Left ventricle myocardium inferior (tissue), 1 donor: ENCODE measurements at regions not wholly inside any gene's neighbourhood (a gene's known extent, or its start where the extent isn't known, plus 50 kb on each side); places are given as distances from the start of the nearest gene placed in this dataset.

Experiments used
- DNase-seq: peaks from one replicate; pipeline ENCODE4 v3.0.0-alpha.2; 2020
- H3K27ac ChIP-seq: fragments of 200-600 bp; replicated peaks from 2 replicates; pipeline ENCODE4 v1.8.0; 2021
- H3K27me3 ChIP-seq: fragments of 200-600 bp; 2 replicates; pipeline ENCODE4 v1.8.0; 2021; ENCODE audit warnings: low read depth
- H3K36me3 ChIP-seq: fragments of 200-600 bp; 2 replicates; pipeline ENCODE4 v1.8.0; 2021
- H3K4me1 ChIP-seq: fragments of 200-600 bp; 2 replicates; pipeline ENCODE4 v1.8.0; 2021
- H3K4me3 ChIP-seq: fragments of 200-600 bp; 2 replicates; pipeline ENCODE4 v1.8.0; 2021; ENCODE audit warnings: mild to moderate bottlenecking, moderate library complexity
- H3K9me3 ChIP-seq: fragments of 200-600 bp; replicated peaks from 2 replicates; pipeline ENCODE4 v1.8.0; 2021
- intact Hi-C: fragments of 100-400 bp; cut with micrococcal nuclease; formaldehyde crosslinking; loops from one replicate; pipeline ENCODE4 v1.11.0; 2022
- TF ChIP-seq, protein P1 (sequence below): fragments of 200-600 bp; IDR thresholded peaks from 2 replicates; pipeline ENCODE4 v1.8.0; 2021; ENCODE audit warnings: antibody characterized with exemption, mild to moderate bottlenecking, borderline replicate concordance
- donor health status: DM: no; HTN: yes; CAD: no; lungs with severe emphysema.

DNA sequence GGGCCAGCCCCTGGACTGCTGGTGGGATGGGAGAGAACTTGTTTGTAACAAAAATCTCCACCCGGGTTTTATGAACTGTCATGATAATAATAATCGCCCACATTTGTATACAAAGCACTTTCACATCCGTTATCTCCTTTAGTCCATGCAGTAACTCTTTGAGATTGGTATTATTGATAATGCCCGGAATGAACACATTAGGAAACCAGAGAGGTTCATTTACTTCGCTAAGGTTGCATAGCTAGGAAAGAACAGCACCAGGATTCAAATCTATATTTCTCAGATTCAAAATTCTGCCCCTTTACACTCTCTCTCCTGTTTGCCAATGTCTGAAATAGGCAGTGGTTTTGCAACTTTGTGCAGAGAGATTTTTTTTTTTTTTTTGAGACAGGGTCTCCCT is 131.4 kb downstream of the FOXD2 start:
- H3K4me3 ChIP-seq = no peak overlapping the region
- peaks cover 53% of the 10 kb centered on the region for H3K27me3 ChIP-seq
- TF ChIP-seq, protein P1, sequence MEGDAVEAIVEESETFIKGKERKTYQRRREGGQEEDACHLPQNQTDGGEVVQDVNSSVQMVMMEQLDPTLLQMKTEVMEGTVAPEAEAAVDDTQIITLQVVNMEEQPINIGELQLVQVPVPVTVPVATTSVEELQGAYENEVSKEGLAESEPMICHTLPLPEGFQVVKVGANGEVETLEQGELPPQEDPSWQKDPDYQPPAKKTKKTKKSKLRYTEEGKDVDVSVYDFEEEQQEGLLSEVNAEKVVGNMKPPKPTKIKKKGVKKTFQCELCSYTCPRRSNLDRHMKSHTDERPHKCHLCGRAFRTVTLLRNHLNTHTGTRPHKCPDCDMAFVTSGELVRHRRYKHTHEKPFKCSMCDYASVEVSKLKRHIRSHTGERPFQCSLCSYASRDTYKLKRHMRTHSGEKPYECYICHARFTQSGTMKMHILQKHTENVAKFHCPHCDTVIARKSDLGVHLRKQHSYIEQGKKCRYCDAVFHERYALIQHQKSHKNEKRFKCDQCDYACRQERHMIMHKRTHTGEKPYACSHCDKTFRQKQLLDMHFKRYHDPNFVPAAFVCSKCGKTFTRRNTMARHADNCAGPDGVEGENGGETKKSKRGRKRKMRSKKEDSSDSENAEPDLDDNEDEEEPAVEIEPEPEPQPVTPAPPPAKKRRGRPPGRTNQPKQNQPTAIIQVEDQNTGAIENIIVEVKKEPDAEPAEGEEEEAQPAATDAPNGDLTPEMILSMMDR = no peak
- H3K4me1 ChIP-seq = peaks cover 17% of the 10 kb centered on the region
- H3K36me3 ChIP-seq = no peaks in the 10 kb centered on the region
- no peaks in the 10 kb centered on the region for H3K9me3 ChIP-seq
- intact Hi-C loops = no loop called here
- no peak overlapping the region for H3K27ac ChIP-seq
- no peak for DNase-seq

GRCh38 chr1:47569681-47570470 is 132.0 kb downstream of the FOXD2 start:
- no peak overlapping the region for H3K4me3 ChIP-seq
- H3K9me3 ChIP-seq = no peaks in the 10 kb centered on the region
- no peaks in the 10 kb centered on the region for H3K36me3 ChIP-seq
- H3K27ac ChIP-seq = no peak overlapping the region
- TF ChIP-seq, protein P1 = peak; percentile 59
- peaks cover 59% of the 10 kb centered on the region for H3K27me3 ChIP-seq
- intact Hi-C loops = no loop called here
- peaks cover 17% of the 10 kb centered on the region for H3K4me1 ChIP-seq
- DNase-seq = no peak

DNA sequence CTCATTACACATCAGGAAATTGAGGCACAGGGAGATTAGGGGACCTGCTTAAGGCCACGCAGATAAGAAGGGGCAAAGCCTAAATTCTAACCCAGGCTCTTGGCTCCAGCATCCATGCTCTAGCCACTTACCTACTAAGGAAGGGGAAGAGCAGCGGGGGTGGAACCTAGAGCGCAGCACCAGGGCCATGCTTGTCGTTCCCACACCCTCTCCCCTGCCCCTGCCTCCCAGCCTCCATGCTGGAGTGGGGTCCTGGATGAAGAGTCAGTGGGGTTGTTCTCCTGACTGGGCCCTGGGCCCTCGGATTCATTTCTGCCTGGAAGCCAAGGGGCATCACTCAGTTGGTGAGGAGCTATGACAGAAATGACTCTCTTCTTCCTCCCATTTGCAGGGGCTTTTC is 133.3 kb downstream of the FOXD2 start:
- no peak overlapping the region for H3K27ac ChIP-seq
- TF ChIP-seq, protein P1 = no peak

DNA sequence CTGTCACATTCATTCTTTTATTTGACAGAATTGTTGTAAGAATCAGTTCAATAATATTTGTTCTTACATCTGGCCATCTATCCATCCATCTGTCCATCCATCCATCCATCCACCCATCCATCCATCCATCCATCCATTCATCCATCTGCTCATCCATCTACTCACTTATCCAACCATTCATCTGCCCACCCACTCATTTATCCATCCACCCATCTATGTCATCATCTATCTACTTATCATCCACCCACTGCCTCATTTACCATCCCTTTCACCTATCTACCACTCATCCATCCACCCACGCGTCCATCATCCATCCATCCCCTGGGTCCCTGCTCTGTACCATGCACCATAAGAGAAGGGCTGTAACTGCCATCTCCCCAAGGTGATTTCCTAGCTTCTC is 134.1 kb downstream of the FOXD2 start:
- H3K27ac ChIP-seq = no peak overlapping the region
- peaks cover 64% of the 10 kb centered on the region for H3K27me3 ChIP-seq
- H3K9me3 ChIP-seq = no peaks in the 10 kb centered on the region
- TF ChIP-seq, protein P1 = no peak
- H3K4me1 ChIP-seq = peaks cover 17% of the 10 kb centered on the region
- no peak for DNase-seq
- H3K4me3 ChIP-seq = no peak overlapping the region
- H3K36me3 ChIP-seq = no peaks in the 10 kb centered on the region
- intact Hi-C loops = no loop called here

More for the DNA sequence above, 133.3 kb downstream of the FOXD2 start:
- DNase-seq = no peak
- intact Hi-C loops = no loop called here
- peaks cover 64% of the 10 kb centered on the region for H3K27me3 ChIP-seq
- no peaks in the 10 kb centered on the region for H3K9me3 ChIP-seq
- peaks cover 17% of the 10 kb centered on the region for H3K4me1 ChIP-seq
- H3K36me3 ChIP-seq = no peaks in the 10 kb centered on the region
- H3K4me3 ChIP-seq = no peak overlapping the region

DNA sequence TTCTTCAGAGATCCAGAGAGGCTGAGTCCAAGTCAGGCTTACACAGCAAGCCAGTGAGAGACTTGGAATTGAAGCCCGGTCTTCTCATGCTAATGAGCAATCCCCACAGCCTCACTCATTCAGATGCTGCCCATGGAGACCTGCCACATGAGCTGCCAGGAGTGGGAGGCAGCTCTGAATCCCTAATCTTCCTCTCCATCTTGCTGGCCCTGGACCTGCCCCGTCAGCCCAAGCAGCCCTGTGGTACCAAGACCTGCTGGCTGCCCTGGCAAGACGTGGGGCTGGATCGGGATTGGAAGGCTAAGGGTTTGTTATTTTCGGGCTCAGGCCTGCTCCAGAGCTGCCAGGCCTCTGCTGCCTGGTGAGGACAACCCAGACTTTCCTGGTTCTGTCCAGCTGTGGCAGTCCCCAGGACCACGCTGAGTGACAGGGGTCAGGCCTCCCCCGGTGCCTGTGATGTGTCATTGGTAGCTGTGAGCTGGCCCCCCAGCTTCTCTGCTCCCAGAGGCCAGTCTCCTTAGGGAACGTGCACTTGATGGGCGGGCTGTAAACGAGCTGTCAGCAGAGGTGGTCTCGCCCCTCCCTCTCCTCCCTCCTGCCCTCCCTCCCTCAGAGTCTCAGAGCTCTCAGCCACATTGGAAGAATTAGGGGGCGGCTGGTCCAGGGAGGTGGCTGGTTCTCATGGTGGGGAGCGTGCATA is 135.0 kb downstream of the FOXD2 start:
- no peak overlapping the region for H3K4me3 ChIP-seq

More for the DNA sequence above, 135.0 kb downstream of the FOXD2 start:
- Histone ChIP-seq H3K27me3 (peaks cover 64% of the 10 kb centered on the region), H3K27ac (no peak overlapping the region), H3K36me3 (no peaks in the 10 kb centered on the region), H3K9me3 (no peaks in the 10 kb centered on the region), H3K4me1 (peaks cover 22% of the 10 kb centered on the region)
- TF ChIP-seq, protein P1 = no peak
- intact Hi-C loops = no loop called here
- no peak for DNase-seq
